ENCODE measurements at regions not wholly inside any gene's neighbourhood (a gene's known extent, or its start where the extent isn't known, plus 50 kb on each side); places are given as distances from the start of the nearest gene placed in this dataset.
"Not testable (repeated sequence)": the region's sequence is repeated elsewhere in the genome, so short reads cannot be mapped to it uniquely, and the experiment has no call there.

- DNase-seq (ENCODE audit: low read depth), result no peak
Measured at GRCh38 chr21:18550361-18550760, 146.8 kb upstream of the TMPRSS15 start.

GRCh38 chr21:18553786-18554185 is 150.2 kb upstream of the TMPRSS15 start:
- DNase-seq (ENCODE audit: low read depth), result no peak

- DNase-seq (ENCODE audit: low read depth), result not testable (repeated sequence)
Measured at GRCh38 chr21:18567770-18568169, 164.2 kb upstream of the TMPRSS15 start.

GRCh38 chr21:18588001-18588662 is 184.5 kb upstream of the TMPRSS15 start:
- DNase-seq (ENCODE audit: low read depth), result no peak

GRCh38 chr21:18601146-18601545 is 197.6 kb upstream of the TMPRSS15 start:
- no peak for DNase-seq (ENCODE audit: low read depth)

- DNase-seq (ENCODE audit: low read depth), result no peak
Measured at GRCh38 chr21:18602711-18603110, 199.1 kb upstream of the TMPRSS15 start.

- DNase-seq (ENCODE audit: low read depth), result no peak
Measured at GRCh38 chr21:18603261-18603660, 199.7 kb upstream of the TMPRSS15 start.

- no peak for DNase-seq (ENCODE audit: low read depth)
Measured at GRCh38 chr21:18603980-18604379, 200.4 kb upstream of the TMPRSS15 start.

- no peak for DNase-seq (ENCODE audit: low read depth)
Measured at GRCh38 chr21:18608226-18608625, 204.6 kb upstream of the TMPRSS15 start.

- DNase-seq (ENCODE audit: low read depth), result no peak
Measured at GRCh38 chr21:18614303-18614702, 210.7 kb upstream of the TMPRSS15 start.

- DNase-seq (ENCODE audit: low read depth), result no peak
Measured at GRCh38 chr21:18617291-18617690, 213.7 kb upstream of the TMPRSS15 start.

GRCh38 chr21:18620436-18620835 is 216.9 kb upstream of the TMPRSS15 start:
- DNase-seq (ENCODE audit: low read depth), result no peak

GRCh38 chr21:18622383-18622782 is 218.8 kb upstream of the TMPRSS15 start:
- DNase-seq (ENCODE audit: low read depth), result no peak

- DNase-seq (ENCODE audit: low read depth), result no peak
Measured at GRCh38 chr21:18630446-18630845, 226.9 kb upstream of the TMPRSS15 start.

GRCh38 chr21:18636897-18637296 is 233.3 kb upstream of the TMPRSS15 start:
- DNase-seq (ENCODE audit: low read depth), result no peak

- no peak for DNase-seq (ENCODE audit: low read depth)
Measured at GRCh38 chr21:18646116-18646515, 242.5 kb upstream of the TMPRSS15 start.

GRCh38 chr21:18655931-18656330 is 252.3 kb upstream of the TMPRSS15 start:
- no peak for DNase-seq (ENCODE audit: low read depth)

GRCh38 chr21:18661842-18662241 is 258.3 kb upstream of the TMPRSS15 start:
- DNase-seq (ENCODE audit: low read depth), result no peak

- DNase-seq (ENCODE audit: low read depth), result no peak
Measured at GRCh38 chr21:18663663-18664062, 260.1 kb upstream of the TMPRSS15 start.

GRCh38 chr21:18666725-18667124 is 263.1 kb upstream of the TMPRSS15 start:
- no peak for DNase-seq (ENCODE audit: low read depth)

GRCh38 chr21:18673789-18674188 is 270.2 kb upstream of the TMPRSS15 start:
- DNase-seq (ENCODE audit: low read depth), result no peak

- DNase-seq (ENCODE audit: low read depth), result no peak
Measured at GRCh38 chr21:18677632-18678031, 274.0 kb upstream of the TMPRSS15 start.

GRCh38 chr21:18705971-18706370 is 302.4 kb upstream of the TMPRSS15 start:
- no peak for DNase-seq (ENCODE audit: low read depth)

GRCh38 chr21:18711662-18712061 is 308.1 kb upstream of the TMPRSS15 start:
- no peak for DNase-seq (ENCODE audit: low read depth)
